OCI-LY1 (cell line): ENCODE measurements at regions not wholly inside any gene's neighbourhood (a gene's known extent, or its start where the extent isn't known, plus 50 kb on each side); places are given as distances from the start of the nearest gene placed in this dataset.
"Not testable (repeated sequence)": the region's sequence is repeated elsewhere in the genome, so short reads cannot be mapped to it uniquely, and the experiment has no call there.

Experiments
- H2AFZ ChIP-seq: fragments of 200-600 bp; sonication (generic), shearing (Covaris generic); 2 replicates; pipeline ENCODE4 v1.6.0; 2014; ENCODE audit warnings: antibody characterized with exemption, mild to moderate bottlenecking, low read length
- H3F3A ChIP-seq: fragments of 200-600 bp; sonication (generic), shearing (Covaris generic); 2 replicates; pipeline ENCODE4 v1.6.0; 2014; ENCODE audit warnings: mild to moderate bottlenecking, antibody characterized with exemption, low read length, moderate library complexity; ENCODE audit not compliant: insufficient read depth
- H3K27ac ChIP-seq: fragments of 200-600 bp; sonication (generic); 2 replicates; pipeline ENCODE4 v1.5.1; 2014; ENCODE audit warnings: low read length, mixed run types, mild to moderate bottlenecking, low read depth; ENCODE audit not compliant: poor library complexity, severe bottlenecking
- H3K27me3 ChIP-seq: fragments of 200-600 bp; sonication (generic); 2 replicates; pipeline ENCODE4 v1.6.0; 2014; ENCODE audit warnings: antibody characterized with exemption, mild to moderate bottlenecking, low read length, moderate library complexity; ENCODE audit not compliant: insufficient read depth
- H3K36me3 ChIP-seq: fragments of 200-600 bp; sonication (generic); 2 replicates; pipeline ENCODE4 v1.6.1; 2014; ENCODE audit warnings: mild to moderate bottlenecking, antibody characterized with exemption, low read length, moderate library complexity, mixed read lengths; ENCODE audit not compliant: insufficient read depth
- H3K4me1 ChIP-seq: fragments of 200-600 bp; sonication (generic); 2 replicates; pipeline ENCODE4 v1.5.1; 2014; ENCODE audit warnings: mild to moderate bottlenecking, low read length, moderate library complexity; ENCODE audit not compliant: insufficient read depth, severe bottlenecking
- H3K4me2 ChIP-seq: fragments of 200-600 bp; sonication (generic), shearing (Covaris generic); 2 replicates; pipeline ENCODE4 v1.6.1; 2014; ENCODE audit warnings: low read length
- H3K4me3 ChIP-seq: fragments of 200-600 bp; sonication (generic); 2 replicates; pipeline ENCODE4 v1.5.1; 2014; ENCODE audit warnings: low read length, low read depth, mild to moderate bottlenecking, mixed read lengths; ENCODE audit not compliant: poor library complexity, severe bottlenecking
- H3K79me2 ChIP-seq: fragments of 200-600 bp; shearing (Covaris generic); 2 replicates; pipeline ENCODE4 v1.6.1; 2016; ENCODE audit warnings: mixed run types, low read length, mixed read lengths; ENCODE audit not compliant: insufficient read depth
- H3K9ac ChIP-seq: fragments of 200-600 bp; sonication (generic), shearing (Covaris generic); 2 replicates; pipeline ENCODE4 v1.6.1; 2014; ENCODE audit warnings: mild to moderate bottlenecking, low read length, mixed read lengths
- H3K9me2 ChIP-seq: fragments of 200-600 bp; sonication (generic), shearing (Covaris generic); 2 replicates; pipeline ENCODE4 v1.6.1; 2014; ENCODE audit warnings: low read depth, mild to moderate bottlenecking, low read length, mixed read lengths
- H3K9me3 ChIP-seq: fragments of 200-600 bp; shearing (Covaris generic); 2 replicates; pipeline ENCODE4 v1.6.1; 2014; ENCODE audit warnings: low read length, mixed read lengths
- H4K20me1 ChIP-seq: fragments of 200-600 bp; sonication (generic), shearing (Covaris generic); 2 replicates; pipeline ENCODE4 v1.6.0; 2016; ENCODE audit warnings: mild to moderate bottlenecking, low read length; ENCODE audit not compliant: insufficient read depth
- EZH2 ChIP-seq: fragments of 200-600 bp; sonication (generic), shearing (Covaris generic); IDR thresholded peaks from 2 replicates; pipeline ENCODE4 v1.8.0; 2017; ENCODE audit warnings: borderline replicate concordance, mixed run types, mild to moderate bottlenecking, antibody characterized with exemption, low read length, moderate library complexity, mixed read lengths
- TF ChIP-seq, protein P1 (sequence below): fragments of 200-600 bp; sonication (generic), shearing (Covaris generic); IDR thresholded peaks from 2 replicates; pipeline ENCODE4 v1.5.1; 2017; ENCODE audit warnings: mild to moderate bottlenecking, antibody characterized with exemption, low read length, moderate library complexity, mixed read lengths

DNA sequence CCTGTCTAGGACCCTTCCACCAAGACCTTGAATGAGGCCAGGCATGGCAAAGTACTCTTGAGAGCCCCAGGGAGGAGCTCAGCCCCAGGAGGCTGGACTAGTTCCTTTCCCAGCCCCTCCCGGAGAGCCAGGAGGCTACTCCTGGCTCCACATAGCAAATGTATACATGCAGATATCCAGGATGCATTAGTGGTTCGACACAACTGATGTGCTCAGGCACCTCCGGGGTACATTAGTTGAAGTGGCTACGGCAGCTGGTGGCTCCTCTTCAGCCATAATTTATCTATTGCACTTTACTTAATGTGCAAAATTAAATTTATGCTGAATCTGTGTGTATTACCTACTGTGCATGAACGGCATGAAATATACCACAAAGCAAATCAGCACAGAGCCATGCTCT, 182.8 kb upstream of the MEIS1 start:
- H3K9ac ChIP-seq = no peak overlapping the region
- H3K4me3 ChIP-seq = no peak overlapping the region
- no peaks in the 10 kb centered on the region for H3K36me3 ChIP-seq
- no peaks in the 10 kb centered on the region for H3K9me3 ChIP-seq
- no peak overlapping the region for H3K27ac ChIP-seq
- H3K9me2 ChIP-seq = no peaks in the 10 kb centered on the region
- no peak overlapping the region for H3K4me2 ChIP-seq
- H3F3A ChIP-seq = no peaks in the 10 kb centered on the region
- TF ChIP-seq, protein P1, sequence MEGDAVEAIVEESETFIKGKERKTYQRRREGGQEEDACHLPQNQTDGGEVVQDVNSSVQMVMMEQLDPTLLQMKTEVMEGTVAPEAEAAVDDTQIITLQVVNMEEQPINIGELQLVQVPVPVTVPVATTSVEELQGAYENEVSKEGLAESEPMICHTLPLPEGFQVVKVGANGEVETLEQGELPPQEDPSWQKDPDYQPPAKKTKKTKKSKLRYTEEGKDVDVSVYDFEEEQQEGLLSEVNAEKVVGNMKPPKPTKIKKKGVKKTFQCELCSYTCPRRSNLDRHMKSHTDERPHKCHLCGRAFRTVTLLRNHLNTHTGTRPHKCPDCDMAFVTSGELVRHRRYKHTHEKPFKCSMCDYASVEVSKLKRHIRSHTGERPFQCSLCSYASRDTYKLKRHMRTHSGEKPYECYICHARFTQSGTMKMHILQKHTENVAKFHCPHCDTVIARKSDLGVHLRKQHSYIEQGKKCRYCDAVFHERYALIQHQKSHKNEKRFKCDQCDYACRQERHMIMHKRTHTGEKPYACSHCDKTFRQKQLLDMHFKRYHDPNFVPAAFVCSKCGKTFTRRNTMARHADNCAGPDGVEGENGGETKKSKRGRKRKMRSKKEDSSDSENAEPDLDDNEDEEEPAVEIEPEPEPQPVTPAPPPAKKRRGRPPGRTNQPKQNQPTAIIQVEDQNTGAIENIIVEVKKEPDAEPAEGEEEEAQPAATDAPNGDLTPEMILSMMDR = no peak
- TF ChIP-seq EZH2 = no peak
- H4K20me1 ChIP-seq = no peaks in the 10 kb centered on the region
- no peaks in the 10 kb centered on the region for H3K27me3 ChIP-seq
- H3K4me1 ChIP-seq = no peaks in the 10 kb centered on the region
- no peak overlapping the region for H2AFZ ChIP-seq
- no peaks in the 10 kb centered on the region for H3K79me2 ChIP-seq

- TF ChIP-seq EZH2 = no peak
- TF ChIP-seq, protein P1 = no peak
- Histone ChIP-seq H3K27me3 (no peaks in the 10 kb centered on the region), H3K27ac (no peak overlapping the region), H3K9me3 (no peaks in the 10 kb centered on the region), H4K20me1 (no peaks in the 10 kb centered on the region), H3K36me3 (no peaks in the 10 kb centered on the region), H3K4me1 (no peaks in the 10 kb centered on the region), H3K9ac (no peak overlapping the region), H3K4me3 (no peak overlapping the region), H3K9me2 (no peaks in the 10 kb centered on the region), H3K79me2 (no peaks in the 10 kb centered on the region), H2AFZ (no peak overlapping the region), H3F3A (no peaks in the 10 kb centered on the region), H3K4me2 (no peak overlapping the region)
Observed at GRCh38 chr2:66251573-66251972, 183.4 kb upstream of the MEIS1 start.

- H3F3A ChIP-seq, H2AFZ ChIP-seq, H3K9me2 ChIP-seq, H3K4me1 ChIP-seq, H3K36me3 ChIP-seq, H3K4me3 ChIP-seq, H3K79me2 ChIP-seq, H4K20me1 ChIP-seq, H3K27ac ChIP-seq, H3K4me2 ChIP-seq, H3K9me3 ChIP-seq, H3K27me3 ChIP-seq, H3K9ac ChIP-seq: not testable (repeated sequence)
Observed at GRCh38 chr2:66249089-66249488, 185.8 kb upstream of the MEIS1 start.

DNA sequence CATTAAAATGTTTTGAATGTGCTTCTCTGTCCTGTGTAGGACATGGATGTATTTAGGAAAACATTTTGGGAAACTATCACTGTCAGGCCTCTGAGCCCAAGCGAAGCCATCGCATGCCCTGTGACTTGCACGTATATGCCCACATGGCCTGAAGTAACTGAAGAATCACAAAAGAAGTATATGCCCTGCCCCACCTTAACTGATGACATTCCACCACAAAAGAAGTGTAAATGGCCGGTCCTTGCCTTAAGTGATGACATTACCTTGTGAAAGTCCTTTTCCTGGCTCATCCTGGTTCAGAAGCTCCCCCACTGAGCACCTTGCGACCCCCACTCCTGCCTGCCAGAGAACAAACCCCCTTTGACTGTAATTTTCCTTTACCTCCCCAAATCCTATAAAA, 191.1 kb upstream of the MEIS1 start:
- H3K9me3 ChIP-seq, H3K4me3 ChIP-seq, H3F3A ChIP-seq, H4K20me1 ChIP-seq, H3K9ac ChIP-seq, H3K79me2 ChIP-seq, H3K4me1 ChIP-seq, H3K9me2 ChIP-seq, H3K4me2 ChIP-seq, H3K27ac ChIP-seq, H2AFZ ChIP-seq, H3K36me3 ChIP-seq, H3K27me3 ChIP-seq: not testable (repeated sequence)

DNA sequence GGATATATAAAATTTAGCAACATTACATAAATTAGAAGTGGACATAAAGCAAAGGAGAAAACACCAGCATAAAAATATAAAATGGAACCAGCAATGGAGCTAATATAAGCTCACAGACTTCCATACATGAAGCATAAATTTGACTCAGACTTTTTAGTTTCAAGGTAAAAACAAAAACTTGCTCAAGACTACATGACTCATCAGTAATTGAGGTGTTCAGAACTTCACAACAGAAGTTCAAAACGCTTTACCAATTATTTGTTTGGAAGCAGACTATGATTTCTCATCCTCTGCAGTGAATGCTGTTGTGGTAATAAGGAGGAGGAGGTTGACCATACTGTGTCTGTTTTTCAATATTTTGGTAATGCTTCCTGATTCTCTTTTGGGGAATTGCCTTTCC, 192.0 kb upstream of the MEIS1 start:
- H3K9me3 ChIP-seq, H3K9me2 ChIP-seq, H3F3A ChIP-seq, H3K4me1 ChIP-seq, H3K4me3 ChIP-seq, H3K27me3 ChIP-seq, H4K20me1 ChIP-seq, H3K27ac ChIP-seq, H2AFZ ChIP-seq, H3K79me2 ChIP-seq, H3K36me3 ChIP-seq, H3K9ac ChIP-seq, H3K4me2 ChIP-seq: not testable (repeated sequence)
